HG03159 (cell line): ENCODE measurements at regions not wholly inside any gene's neighbourhood (a gene's known extent, or its start where the extent isn't known, plus 50 kb on each side); places are given as distances from the start of the nearest gene placed in this dataset.

Experiments used
- ATAC-seq: cut with Tn5 transposase; IDR thresholded peaks from one replicate; pipeline ENCODE4 v1.9.1; 2021; ENCODE audit warnings: mild to moderate bottlenecking, moderate library complexity; ENCODE audit not compliant: unreplicated experiment

- no peak for ATAC-seq
These were observed 81.4 kb upstream of the WWC1 start for GRCh38 chr5:168209997-168210396.

GRCh38 chr5:168211245-168211644 is 80.2 kb upstream of the WWC1 start:
- ATAC-seq: no peak

- ATAC-seq: no peak
These were observed 79.5 kb upstream of the WWC1 start for GRCh38 chr5:168211936-168212335.

- no peak for ATAC-seq
These were observed 77.4 kb upstream of the WWC1 start for GRCh38 chr5:168214071-168214470.

GRCh38 chr5:168214886-168215285 is 76.6 kb upstream of the WWC1 start:
- no peak for ATAC-seq

GRCh38 chr5:168215646-168216045 is 75.8 kb upstream of the WWC1 start:
- ATAC-seq: no peak

GRCh38 chr5:168216989-168217388 is 74.5 kb upstream of the WWC1 start:
- no peak for ATAC-seq

GRCh38 chr5:168217497-168217896 is 73.9 kb upstream of the WWC1 start:
- ATAC-seq: no peak

GRCh38 chr5:168218746-168219145 is 72.7 kb upstream of the WWC1 start:
- ATAC-seq: no peak

- ATAC-seq: peak; percentile 89
These were observed 71.7 kb upstream of the WWC1 start for GRCh38 chr5:168219515-168220410.

GRCh38 chr5:168224085-168224484 is 67.4 kb upstream of the WWC1 start:
- no peak for ATAC-seq

GRCh38 chr5:168226012-168226411 is 65.4 kb upstream of the WWC1 start:
- ATAC-seq: no peak

GRCh38 chr5:168227001-168227400 is 64.4 kb upstream of the WWC1 start:
- no peak for ATAC-seq

GRCh38 chr5:168227973-168228615 is 63.4 kb upstream of the WWC1 start:
- ATAC-seq: peak; percentile 94

GRCh38 chr5:168228668-168229067 is 62.8 kb upstream of the WWC1 start:
- no peak for ATAC-seq

GRCh38 chr5:168234133-168234532 is 57.3 kb upstream of the WWC1 start:
- ATAC-seq: no peak

- no peak for ATAC-seq
These were observed 53.0 kb upstream of the WWC1 start for GRCh38 chr5:168238463-168238862.

- no peak for ATAC-seq
These were observed 52.1 kb upstream of the WWC1 start for GRCh38 chr5:168239325-168239724.
